Activated B cell treated with CpG ODN at 0.5 μM for 24 hours (primary cell): ENCODE measurements at regions not wholly inside any gene's neighbourhood (a gene's known extent, or its start where the extent isn't known, plus 50 kb on each side); places are given as distances from the start of the nearest gene placed in this dataset.

ENCODE experiments used
- ATAC-seq: fragments of 200-7000 bp; cut with Tn5 transposase; one replicate; pipeline ENCODE4 v1.10.0; 2021; ENCODE audit warnings: low read depth, mild to moderate bottlenecking, moderate library complexity
- CTCF ChIA-PET: fragments of 350-600 bp; sonication (Branson Sonifier 250); formaldehyde crosslinking; loops from one replicate; lab custom pipeline; 2021; ENCODE audit warnings: antibody characterized with exemption; lab: Charles Lee
- POLR2A ChIA-PET: fragments of 350-600 bp; sonication (Branson Sonifier 250); formaldehyde crosslinking; loops from one replicate; lab custom pipeline; 2021; ENCODE audit warnings: antibody characterized with exemption; lab: Charles Lee
- DNase-seq: peaks from one replicate; pipeline ENCODE4 v3.0.0; 2022
- H3K27ac Mint-ChIP-seq: one replicate; pipeline ENCODE4 v1.8.0; 2020; ENCODE audit warnings: mixed read lengths
- H3K27me3 Mint-ChIP-seq: one replicate; pipeline ENCODE4 v1.8.0; 2021; ENCODE audit warnings: mixed read lengths
- H3K36me3 Mint-ChIP-seq: one replicate; pipeline ENCODE4 v1.8.0; 2021; ENCODE audit warnings: low read depth, mixed read lengths
- H3K4me1 Mint-ChIP-seq: one replicate; pipeline ENCODE4 v1.8.0; 2021; ENCODE audit warnings: mixed read lengths
- H3K4me3 Mint-ChIP-seq: one replicate; pipeline ENCODE4 v1.8.0; 2020; ENCODE audit warnings: mild to moderate bottlenecking, mixed read lengths
- H3K9me3 Mint-ChIP-seq: one replicate; pipeline ENCODE4 v1.8.0; 2020; ENCODE audit warnings: mixed read lengths
- intact Hi-C: fragments of 100-400 bp; cut with micrococcal nuclease; formaldehyde crosslinking; loops from one replicate; pipeline ENCODE4 v1.15.1; 2024
- TF ChIP-seq, protein P1 (sequence below): fragments of 200-600 bp; IDR thresholded peaks from one replicate; pipeline ENCODE4 v1.8.0; 2022; ENCODE audit warnings: antibody characterized with exemption, mild to moderate bottlenecking

DNA sequence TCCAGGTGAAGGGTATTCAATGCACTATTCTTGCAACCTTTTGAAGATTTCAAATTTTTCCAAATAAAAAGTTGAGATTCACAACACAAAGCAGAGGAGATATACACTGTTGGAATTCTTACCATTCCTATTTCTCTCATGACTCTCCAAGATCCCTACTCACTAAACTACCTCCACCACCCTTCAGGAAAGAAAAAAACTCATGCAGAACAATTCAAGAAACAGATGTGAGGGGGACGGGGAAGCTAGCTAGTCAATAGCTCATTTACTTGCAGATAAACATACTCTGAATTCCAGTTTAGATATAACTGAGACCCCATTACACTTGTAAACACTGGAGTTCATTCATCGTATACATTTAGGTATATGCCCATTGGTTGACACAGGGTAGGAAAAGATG is 90.0 kb upstream of the SERP2 start:
- peaks cover 45% of the 10 kb centered on the region for H3K27me3 Mint-ChIP-seq
- H3K27ac Mint-ChIP-seq = no peak overlapping the region
- H3K4me3 Mint-ChIP-seq = no peak overlapping the region
- intact Hi-C loops = no loop called here
- TF ChIP-seq, protein P1, sequence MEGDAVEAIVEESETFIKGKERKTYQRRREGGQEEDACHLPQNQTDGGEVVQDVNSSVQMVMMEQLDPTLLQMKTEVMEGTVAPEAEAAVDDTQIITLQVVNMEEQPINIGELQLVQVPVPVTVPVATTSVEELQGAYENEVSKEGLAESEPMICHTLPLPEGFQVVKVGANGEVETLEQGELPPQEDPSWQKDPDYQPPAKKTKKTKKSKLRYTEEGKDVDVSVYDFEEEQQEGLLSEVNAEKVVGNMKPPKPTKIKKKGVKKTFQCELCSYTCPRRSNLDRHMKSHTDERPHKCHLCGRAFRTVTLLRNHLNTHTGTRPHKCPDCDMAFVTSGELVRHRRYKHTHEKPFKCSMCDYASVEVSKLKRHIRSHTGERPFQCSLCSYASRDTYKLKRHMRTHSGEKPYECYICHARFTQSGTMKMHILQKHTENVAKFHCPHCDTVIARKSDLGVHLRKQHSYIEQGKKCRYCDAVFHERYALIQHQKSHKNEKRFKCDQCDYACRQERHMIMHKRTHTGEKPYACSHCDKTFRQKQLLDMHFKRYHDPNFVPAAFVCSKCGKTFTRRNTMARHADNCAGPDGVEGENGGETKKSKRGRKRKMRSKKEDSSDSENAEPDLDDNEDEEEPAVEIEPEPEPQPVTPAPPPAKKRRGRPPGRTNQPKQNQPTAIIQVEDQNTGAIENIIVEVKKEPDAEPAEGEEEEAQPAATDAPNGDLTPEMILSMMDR = no peak
- no peaks in the 10 kb centered on the region for H3K36me3 Mint-ChIP-seq
- POLR2A ChIA-PET = no interaction called here
- H3K4me1 Mint-ChIP-seq = peaks cover 10% of the 10 kb centered on the region
- peaks cover 3% of the 10 kb centered on the region for H3K9me3 Mint-ChIP-seq
- no peak for DNase-seq
- CTCF ChIA-PET = no interaction called here
- no peak for ATAC-seq

DNA sequence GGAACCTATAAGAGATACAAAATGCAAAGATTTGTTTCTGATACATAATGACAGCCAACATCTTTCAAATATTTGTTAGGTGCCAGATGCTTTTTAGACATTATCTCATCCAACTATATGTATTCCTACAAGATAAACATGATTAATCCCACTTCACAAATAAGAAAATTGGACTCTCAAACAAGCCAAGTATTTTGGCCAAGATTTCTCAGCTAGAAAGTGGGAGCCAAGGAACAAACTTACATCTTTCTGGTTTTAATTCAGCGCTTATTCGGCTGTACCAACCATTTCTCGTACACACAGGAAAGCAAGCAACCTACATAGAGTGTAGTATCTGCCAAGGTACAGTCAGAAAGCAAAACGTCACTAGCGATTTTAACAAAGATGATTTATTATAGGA is 85.7 kb upstream of the SERP2 start:
- TF ChIP-seq, protein P1 = no peak
- Mint-ChIP-seq H3K36me3 (no peaks in the 10 kb centered on the region), H3K4me3 (no peak overlapping the region), H3K27ac (no peak overlapping the region), H3K9me3 (peaks cover 3% of the 10 kb centered on the region), H3K4me1 (no peaks in the 10 kb centered on the region), H3K27me3 (peaks cover 26% of the 10 kb centered on the region)
- ATAC-seq = no peak
- DNase-seq = no peak
- intact Hi-C loops = no loop called here
- POLR2A ChIA-PET = no interaction called here
- CTCF ChIA-PET = no interaction called here

GRCh38 chr13:44292545-44292944 is 81.1 kb upstream of the SERP2 start:
- ATAC-seq = no peak
- intact Hi-C loops = no loop called here
- H3K4me3 Mint-ChIP-seq = no peak overlapping the region
- POLR2A ChIA-PET = no interaction called here
- no peaks in the 10 kb centered on the region for H3K9me3 Mint-ChIP-seq
- CTCF ChIA-PET = no interaction called here
- H3K27me3 Mint-ChIP-seq = peaks cover 13% of the 10 kb centered on the region
- no peak overlapping the region for H3K27ac Mint-ChIP-seq
- H3K36me3 Mint-ChIP-seq = no peaks in the 10 kb centered on the region
- TF ChIP-seq, protein P1 = no peak
- no peaks in the 10 kb centered on the region for H3K4me1 Mint-ChIP-seq
- no peak for DNase-seq

DNA sequence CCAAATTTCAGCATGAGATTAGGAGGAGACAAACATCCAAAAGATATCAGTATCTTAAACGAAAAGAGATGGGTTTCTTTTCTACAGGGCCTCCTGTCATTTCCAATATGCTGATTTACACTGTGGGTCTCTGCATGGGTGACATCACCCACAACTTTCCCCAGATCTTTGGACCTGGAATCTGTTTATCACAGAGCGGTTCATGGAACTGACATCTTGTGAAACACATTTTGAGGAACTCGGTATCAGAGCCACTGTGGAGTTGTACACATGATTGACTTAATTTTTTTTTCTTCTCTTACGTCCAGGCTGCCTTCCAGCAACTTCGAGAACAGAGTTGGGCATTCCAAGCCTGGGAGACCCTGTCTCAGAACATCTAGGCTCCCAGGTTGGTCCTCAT is 80.2 kb upstream of the SERP2 start:
- ChIA-PET POLR2A (no interaction called here), CTCF (no interaction called here)

GRCh38 chr13:44293908-44294735 is 79.5 kb upstream of the SERP2 start:
- H3K4me3 Mint-ChIP-seq = no peak overlapping the region
- no peaks in the 10 kb centered on the region for H3K9me3 Mint-ChIP-seq
- H3K4me1 Mint-ChIP-seq = no peaks in the 10 kb centered on the region
- H3K27ac Mint-ChIP-seq = no peak overlapping the region
- no peak for DNase-seq
- peaks cover 8% of the 10 kb centered on the region for H3K27me3 Mint-ChIP-seq
- ATAC-seq = no peak
- TF ChIP-seq, protein P1 = no peak
- intact Hi-C loops = no loop called here
- H3K36me3 Mint-ChIP-seq = no peaks in the 10 kb centered on the region
- POLR2A ChIA-PET = no interaction called here
- CTCF ChIA-PET = no interaction called here

More for the DNA sequence above, 80.2 kb upstream of the SERP2 start:
- Mint-ChIP-seq H3K4me3 (no peak overlapping the region), H3K4me1 (no peaks in the 10 kb centered on the region), H3K9me3 (no peaks in the 10 kb centered on the region), H3K36me3 (no peaks in the 10 kb centered on the region), H3K27me3 (peaks cover 8% of the 10 kb centered on the region), H3K27ac (no peak overlapping the region)
- ATAC-seq = no peak
- no peak for DNase-seq
- intact Hi-C loops = no loop called here
- TF ChIP-seq, protein P1 = no peak
